Coronary artery (tissue), 2 donors: ENCODE measurements at regions not wholly inside any gene's neighbourhood (a gene's known extent, or its start where the extent isn't known, plus 50 kb on each side); places are given as distances from the start of the nearest gene placed in this dataset.
"Not testable (repeated sequence)": the region's sequence is repeated elsewhere in the genome, so short reads cannot be mapped to it uniquely, and the experiment has no call there.

Experiments
- DNase-seq: peaks from one replicate; pipeline ENCODE4 v3.0.0-alpha.2; 2017; ENCODE audit warnings: low spot score
- H3K27ac ChIP-seq, 2 donors: fragments of 200-600 bp; sonication (generic); one replicate each; pipeline ENCODE4 v1.5.1; 2016 to 2019
- H3K4me3 ChIP-seq: fragments of 200-600 bp; sonication (generic); 2 replicates; pipeline ENCODE4 v1.5.1; 2016; ENCODE audit warnings: mild to moderate bottlenecking, moderate library complexity
- CTCF ChIP-seq: fragments of 200-600 bp; sonication (generic); IDR thresholded peaks from one replicate; pipeline ENCODE4 v1.5.1; 2019; ENCODE audit warnings: antibody characterized with exemption

- Histone ChIP-seq H3K27ac (no peak overlapping the region), H3K4me3 (no peak overlapping the region)
- no peak for TF ChIP-seq CTCF
- DNase-seq = no peak
These were observed 108.5 kb downstream of the KCNK1 start for GRCh38 chr1:233722212-233722979.

GRCh38 chr1:233723387-233723786 lies 109.5 kb downstream of the KCNK1 start:
- Histone ChIP-seq H3K4me3 (no peak overlapping the region), H3K27ac (no peak overlapping the region)
- TF ChIP-seq CTCF = no peak
- no peak for DNase-seq

GRCh38 chr1:233724131-233724631 lies 110.3 kb downstream of the KCNK1 start:
- not testable (repeated sequence) for DNase-seq, H3K4me3 ChIP-seq, H3K27ac ChIP-seq

GRCh38 chr1:233725423-233725822 lies 111.5 kb downstream of the KCNK1 start:
- Histone ChIP-seq H3K27ac (no peak overlapping the region), H3K4me3 (no peak overlapping the region)
- no peak for TF ChIP-seq CTCF
- no peak for DNase-seq

GRCh38 chr1:233728721-233729120 lies 114.8 kb downstream of the KCNK1 start:
- no peak for TF ChIP-seq CTCF
- H3K4me3 ChIP-seq = no peak overlapping the region
- no peak for DNase-seq
- H3K27ac ChIP-seq = no peak overlapping the region

- TF ChIP-seq CTCF = no peak
- no peak for DNase-seq
These were observed 116.5 kb downstream of the KCNK1 start for GRCh38 chr1:233730380-233730779.

GRCh38 chr1:233730809-233731208 lies 116.9 kb downstream of the KCNK1 start:
- no peak overlapping the region for H3K27ac ChIP-seq
- no peak for DNase-seq

More at GRCh38 chr1:233730380-233730779, 116.5 kb downstream of the KCNK1 start:
- no peak overlapping the region for H3K4me3 ChIP-seq
- H3K27ac ChIP-seq = no peak overlapping the region

More at GRCh38 chr1:233730809-233731208, 116.9 kb downstream of the KCNK1 start:
- H3K4me3 ChIP-seq = no peak overlapping the region
- no peak for TF ChIP-seq CTCF
